HG03342 (cell line): ENCODE measurements at regions not wholly inside any gene's neighbourhood (a gene's known extent, or its start where the extent isn't known, plus 50 kb on each side); places are given as distances from the start of the nearest gene placed in this dataset.

ENCODE experiments used
- ATAC-seq: cut with Tn5 transposase; IDR thresholded peaks from one replicate; pipeline ENCODE4 v1.9.1; 2021; ENCODE audit warnings: mild to moderate bottlenecking, moderate library complexity; ENCODE audit not compliant: unreplicated experiment

DNA sequence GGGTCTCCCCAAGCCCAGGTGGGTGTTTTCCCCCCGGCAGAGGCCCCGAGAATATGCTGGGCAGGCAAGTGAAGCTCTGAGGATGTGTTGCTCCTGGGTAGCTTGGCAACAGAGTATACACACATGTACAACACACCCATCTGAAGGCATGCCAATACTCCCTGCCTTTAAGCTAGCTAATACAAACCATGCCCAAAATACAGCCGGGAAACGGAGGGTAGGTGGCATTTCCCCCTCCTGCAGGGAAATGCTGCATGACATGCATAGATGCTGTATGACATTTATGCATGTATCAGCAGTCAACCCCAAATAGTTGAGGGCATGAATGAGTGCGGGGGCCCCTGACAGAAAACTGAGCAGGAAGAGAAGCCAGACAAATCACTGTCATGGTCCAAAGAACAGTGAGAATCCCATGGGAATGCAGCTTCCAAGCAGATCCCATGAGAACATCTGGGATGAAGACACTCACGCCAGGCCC is 614.1 kb downstream of the EBF1 start:
- no peak for ATAC-seq

DNA sequence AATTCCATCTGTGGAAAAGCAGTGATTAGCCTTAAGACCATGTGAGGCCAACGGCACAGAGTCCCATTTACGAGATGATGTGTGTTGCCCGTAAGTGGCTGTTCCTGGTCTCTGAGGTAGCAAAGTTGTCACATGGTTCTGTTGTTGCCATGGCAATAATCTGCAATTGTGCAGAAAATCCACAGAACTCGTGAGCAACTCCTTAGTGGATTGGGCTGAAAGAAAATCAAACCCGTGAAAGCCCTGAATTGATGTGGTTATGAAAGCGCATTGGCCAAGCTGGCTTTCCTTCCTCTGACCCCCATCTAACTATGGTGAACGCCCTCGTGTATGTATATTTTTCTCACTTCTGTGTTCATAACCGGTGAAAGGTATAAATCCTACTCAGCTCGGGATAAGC is 614.7 kb downstream of the EBF1 start:
- no peak for ATAC-seq

DNA sequence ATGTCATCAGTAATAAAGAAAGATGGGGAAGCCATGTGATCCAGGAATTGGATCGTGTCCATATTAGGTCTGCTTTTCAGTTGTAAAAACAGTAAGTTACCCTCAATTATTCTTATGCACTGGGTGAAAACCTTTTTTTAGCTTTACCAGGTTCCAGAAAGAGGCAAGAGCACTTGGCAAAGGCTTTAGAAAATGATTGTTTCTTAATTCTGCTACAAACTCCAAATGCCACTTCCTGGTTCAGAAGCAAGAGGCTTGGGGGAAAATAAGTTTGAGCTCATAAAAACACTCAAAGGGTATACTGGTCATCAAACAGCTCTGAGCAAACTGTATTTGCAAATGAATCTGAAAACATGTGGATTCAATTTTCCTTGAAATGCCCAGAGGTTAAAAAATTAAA is 615.6 kb downstream of the EBF1 start:
- ATAC-seq = no peak

DNA sequence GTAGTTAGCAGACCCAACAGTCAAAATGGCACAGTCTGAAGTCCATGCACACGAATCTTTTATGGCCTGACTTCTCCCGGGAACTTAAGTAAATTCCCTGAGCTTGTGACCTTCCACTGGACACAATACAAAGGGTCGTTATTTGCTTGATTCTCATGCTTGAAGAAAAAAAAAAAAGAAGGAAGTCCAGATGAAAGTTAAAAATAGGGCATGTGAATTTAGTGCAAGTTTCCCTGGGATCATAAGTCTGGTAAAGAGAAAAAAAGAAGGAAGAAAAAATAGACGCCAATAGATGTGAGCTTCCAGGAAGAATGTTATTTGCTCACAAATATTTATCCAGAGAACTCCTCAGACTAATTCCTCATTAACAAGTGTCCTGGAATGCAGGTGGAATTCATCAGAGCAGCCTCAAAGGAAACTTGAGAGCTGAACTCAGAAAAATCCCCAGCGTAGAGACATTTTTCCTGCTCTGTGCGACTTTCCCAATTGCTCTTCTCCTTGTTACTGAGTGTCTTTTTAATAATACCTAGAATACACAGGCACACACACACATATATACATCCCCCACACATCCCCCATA is 616.3 kb downstream of the EBF1 start:
- no peak for ATAC-seq

DNA sequence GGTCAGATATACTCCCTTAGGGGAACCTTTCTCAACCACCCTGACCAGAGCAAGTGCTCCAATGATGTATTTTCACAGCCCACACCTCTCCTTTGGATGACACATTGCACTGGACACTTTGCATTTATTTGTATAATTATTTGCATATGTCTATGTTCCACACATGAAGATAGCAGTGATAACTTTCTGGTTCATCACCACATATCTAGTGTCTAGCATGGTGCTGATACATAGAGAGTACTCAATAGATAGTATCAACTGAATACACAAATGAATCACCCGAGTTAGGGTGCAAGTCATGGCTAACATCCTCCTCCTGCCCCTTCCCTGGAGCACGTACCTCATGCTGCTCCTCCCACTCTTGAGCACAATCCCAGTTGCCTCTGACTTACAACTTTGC is 617.6 kb downstream of the EBF1 start:
- no peak for ATAC-seq

DNA sequence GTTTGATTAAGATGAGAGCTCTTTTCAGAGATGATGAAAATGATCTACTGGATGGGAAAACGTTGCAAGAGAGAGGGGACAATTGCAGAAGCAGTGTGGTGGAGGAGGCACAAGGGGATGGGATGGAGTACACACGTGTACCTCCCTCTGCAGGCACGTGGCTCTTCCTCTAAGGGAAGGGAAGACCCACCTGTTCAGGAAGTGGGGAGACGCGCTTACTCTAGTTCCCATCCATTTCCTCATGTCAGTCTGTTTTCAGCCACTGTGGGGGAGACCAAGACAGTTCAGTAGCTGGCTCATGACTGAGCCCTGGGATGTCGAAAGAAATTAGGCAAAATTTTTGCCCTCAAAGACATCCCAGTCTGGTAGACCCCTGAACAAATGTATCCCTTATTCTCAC is 619.2 kb upstream of the CLINT1 start:
- ATAC-seq = no peak

DNA sequence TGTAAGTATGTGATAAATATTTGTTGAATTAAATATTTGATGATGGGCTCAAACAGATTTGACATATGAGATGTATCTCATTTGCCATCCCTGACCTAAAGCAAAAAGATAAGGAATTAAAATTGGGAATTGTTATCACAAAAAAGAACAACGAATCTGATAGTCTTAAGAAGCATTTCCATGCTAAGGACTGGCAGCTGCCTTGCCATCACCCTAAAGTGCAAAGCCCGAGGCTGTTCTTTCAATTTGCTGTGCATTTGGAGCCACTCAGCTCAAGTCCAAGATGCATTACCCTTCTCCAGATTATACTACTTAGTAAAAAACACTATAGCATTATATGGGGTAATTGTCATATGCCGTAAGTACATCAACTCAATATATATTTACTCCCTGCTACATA is 618.3 kb upstream of the CLINT1 start:
- no peak for ATAC-seq

DNA sequence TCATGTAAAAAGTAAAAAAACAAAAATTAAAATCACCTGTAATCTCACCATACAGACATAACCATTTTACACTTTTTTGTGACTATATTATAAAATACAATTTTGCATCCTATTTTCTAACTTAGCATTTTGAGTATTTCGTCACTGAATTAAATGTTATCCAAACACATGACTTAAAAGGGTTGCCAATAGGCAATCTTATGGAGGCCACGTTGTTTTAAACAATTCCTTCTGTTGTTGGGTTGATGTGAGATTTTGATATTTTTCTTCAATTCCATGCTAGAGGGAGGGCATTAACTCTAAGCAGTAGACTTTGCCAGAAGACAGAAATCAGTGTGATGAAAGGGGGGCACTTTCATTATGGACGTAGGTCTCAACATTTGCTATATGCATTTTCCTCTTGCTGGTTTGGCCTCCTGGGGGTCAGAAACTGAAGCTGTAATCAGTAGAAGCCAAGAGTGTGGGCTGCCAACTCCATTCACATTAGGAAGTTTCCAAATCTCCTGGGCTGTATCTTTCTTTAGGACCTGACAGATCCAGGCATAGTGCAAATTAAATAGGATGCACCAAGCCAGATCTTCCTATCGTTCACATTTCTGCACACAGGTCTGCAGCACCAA is 614.2 kb upstream of the CLINT1 start:
- no peak for ATAC-seq

DNA sequence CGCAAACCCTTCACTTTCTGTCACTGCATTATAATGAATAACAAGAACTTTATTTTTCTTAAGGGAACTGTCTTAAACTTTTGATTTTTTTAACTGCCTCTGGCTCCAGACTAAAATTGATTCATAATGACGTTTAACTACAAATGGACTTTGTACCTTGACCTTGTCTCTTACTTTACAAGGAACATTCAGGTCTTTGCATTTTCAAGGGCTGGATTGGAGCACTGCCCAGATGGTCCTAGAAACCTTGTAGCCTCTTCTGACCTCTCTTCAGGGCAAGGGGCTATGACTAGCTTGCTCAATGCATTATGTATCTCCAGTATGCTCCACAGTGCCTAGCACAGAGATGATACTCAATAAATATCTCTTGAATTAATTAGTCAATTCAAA is 612.6 kb upstream of the CLINT1 start:
- no peak for ATAC-seq

DNA sequence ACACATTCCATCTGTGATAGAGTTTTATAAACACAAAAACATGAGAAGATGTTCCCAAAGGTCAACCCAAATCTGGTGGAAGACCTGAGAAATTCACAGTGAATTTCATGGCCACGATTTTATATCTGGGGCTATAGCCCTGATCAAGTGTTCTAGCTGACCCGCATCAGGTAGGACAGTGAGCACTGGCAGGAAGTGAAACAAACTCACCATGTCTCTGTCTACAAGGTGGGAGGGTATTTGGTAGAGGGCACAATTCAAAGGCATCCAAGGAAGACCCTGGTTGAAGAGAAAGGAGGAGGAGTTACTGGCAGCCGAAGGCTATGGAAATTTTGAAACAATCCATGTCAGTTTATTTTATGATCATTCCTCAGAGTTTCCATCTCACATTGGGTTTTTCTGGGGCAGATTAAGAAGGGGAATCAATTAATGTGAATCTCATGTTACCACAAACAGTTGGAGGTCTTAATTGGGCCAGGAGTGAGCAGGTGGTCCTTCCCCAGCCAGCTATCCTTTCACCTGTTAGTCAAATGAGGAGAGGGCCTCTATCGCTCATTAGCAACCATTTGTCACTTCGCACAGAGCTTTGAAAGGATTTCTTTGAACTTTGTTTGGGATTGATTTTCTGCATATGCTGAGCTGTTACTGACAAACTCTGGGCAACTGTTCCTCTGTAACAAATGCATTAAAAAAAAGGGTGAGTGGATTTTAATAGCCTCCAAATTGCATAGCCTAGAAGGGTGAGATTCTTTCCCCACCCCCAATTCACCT is 612.0 kb upstream of the CLINT1 start:
- ATAC-seq = no peak

DNA sequence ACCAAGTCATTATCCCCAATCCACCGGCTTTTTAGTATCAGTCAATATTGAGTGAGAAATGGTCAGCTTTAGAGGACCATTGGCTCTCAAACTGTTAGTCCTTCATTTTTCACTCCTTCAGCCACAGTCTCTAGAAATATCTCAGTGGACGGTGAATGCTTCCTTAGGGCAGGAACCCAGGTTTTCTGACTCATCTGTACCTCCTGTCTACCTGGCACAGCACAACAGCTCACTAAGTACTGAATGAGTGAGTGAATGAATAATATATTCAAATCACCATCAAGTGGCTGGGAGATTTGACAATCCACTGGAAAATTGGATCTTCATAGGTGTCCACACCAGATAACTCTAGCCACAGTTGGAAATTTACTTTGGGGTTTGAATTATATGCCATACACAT is 609.5 kb upstream of the CLINT1 start:
- no peak for ATAC-seq

DNA sequence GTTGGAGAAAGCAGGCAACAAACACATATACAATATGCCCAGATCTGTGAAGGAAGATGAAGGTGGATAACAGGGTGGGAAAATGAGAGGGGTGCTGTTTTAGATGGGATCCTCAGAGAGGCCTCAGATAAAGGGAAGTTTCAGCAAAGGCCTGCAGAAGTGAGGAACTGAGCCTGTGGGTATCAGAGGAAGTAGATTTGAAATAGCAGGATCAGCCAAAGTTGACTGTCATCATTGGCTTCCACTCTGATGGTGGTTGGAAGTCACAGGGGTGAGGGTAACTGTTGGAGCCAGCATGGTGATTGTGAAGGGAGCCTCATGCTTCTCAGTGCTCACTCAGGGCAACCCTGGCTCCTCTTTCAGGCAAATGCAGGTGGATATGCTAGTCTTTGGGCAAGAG is 607.2 kb upstream of the CLINT1 start:
- ATAC-seq = no peak

DNA sequence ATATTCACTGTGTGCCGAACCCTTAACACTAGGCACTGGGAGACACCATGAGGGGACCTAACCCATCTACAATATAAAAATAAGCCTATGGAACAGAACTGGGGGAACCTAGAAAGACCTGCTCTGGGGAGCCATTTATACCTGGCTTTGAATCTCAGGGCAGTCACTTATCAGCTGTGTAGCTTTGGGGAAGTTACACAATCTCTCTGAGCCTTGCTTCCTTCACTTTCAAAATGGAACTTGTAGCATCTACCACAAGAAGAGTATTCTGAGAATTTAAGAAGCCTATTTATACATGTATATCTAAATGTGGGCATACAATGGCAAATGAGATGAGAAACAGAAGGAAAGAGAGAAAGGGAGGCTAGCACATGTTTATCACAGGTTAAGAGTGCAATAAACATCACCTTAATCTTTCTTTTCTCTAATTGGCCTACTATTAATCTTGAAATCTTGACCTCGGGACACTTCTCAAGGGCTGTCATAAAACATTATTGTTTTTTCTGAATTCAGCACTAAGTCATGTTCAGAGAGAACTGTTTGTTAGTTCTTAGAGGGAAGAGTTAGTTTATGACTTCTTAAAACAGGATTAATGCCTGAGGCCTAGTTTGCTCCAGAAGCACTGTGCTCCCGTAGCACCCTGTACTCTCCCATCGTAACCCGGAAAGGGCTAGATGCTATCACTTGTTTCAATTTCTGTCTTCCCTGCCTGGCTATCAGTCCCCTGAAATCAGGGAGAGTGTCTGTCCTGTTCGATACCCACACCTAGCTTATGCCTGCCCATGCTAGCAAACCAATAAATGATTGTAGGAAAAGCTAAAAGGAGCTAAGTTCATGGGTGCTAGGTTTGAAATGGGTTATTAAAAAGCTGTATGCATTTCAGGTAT is 606.4 kb upstream of the CLINT1 start:
- no peak for ATAC-seq

DNA sequence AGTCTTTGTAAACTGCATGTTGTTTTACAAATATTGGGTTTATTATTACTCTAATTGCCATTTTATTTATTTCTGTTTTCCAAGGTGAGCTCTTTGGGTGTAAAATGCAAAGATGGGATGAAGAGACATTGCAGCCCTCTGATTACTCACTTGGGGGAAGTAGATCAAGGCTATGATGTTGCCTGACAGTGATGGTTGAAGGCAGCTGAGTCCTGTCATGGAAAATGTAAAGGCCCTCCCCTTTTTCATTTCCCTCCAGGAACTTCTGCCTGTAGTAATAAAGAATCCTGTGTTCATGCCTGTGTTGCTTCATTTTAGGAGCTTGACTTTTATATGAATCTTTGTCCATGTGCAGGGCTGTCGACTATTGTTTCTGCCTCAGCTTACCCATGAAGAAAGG is 605.4 kb upstream of the CLINT1 start:
- ATAC-seq = no peak

DNA sequence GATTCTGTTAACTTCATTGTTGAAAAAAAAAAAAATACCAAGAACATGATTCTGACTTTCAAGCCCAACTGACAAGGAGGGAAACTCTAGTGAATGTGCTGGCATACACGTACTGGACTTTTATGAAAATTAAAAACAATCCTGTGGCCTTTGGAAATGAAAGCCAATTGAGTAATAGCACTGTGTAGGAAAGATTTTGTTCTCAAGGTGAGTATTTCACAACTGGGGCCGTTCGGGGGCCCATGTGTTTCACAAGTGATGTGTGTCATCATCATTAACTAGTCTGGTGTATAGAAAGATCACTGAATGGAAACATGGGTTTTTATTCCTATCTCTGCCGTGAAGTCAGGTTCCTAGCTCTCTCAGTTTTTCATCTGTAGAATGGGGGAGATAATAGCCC is 605.0 kb upstream of the CLINT1 start:
- no peak for ATAC-seq

DNA sequence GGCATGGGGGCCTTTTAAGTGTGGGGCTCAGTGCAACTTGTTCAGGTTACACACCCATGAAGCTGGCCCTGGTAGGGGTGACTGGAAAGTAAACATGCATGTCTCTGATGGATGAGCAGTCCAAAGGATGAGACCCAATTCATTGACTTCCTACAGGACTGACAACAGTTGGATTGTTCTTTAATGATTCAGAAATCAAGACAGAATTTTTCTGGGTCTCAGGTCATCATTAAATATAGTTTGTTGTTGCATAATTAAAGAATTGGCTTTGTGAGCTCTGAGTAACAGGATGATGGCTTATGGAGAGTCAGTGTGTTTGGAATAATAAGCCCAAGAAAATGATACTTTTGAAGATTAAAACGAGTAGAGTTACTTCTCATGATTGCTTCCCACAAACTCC is 604.2 kb upstream of the CLINT1 start:
- no peak for ATAC-seq

DNA sequence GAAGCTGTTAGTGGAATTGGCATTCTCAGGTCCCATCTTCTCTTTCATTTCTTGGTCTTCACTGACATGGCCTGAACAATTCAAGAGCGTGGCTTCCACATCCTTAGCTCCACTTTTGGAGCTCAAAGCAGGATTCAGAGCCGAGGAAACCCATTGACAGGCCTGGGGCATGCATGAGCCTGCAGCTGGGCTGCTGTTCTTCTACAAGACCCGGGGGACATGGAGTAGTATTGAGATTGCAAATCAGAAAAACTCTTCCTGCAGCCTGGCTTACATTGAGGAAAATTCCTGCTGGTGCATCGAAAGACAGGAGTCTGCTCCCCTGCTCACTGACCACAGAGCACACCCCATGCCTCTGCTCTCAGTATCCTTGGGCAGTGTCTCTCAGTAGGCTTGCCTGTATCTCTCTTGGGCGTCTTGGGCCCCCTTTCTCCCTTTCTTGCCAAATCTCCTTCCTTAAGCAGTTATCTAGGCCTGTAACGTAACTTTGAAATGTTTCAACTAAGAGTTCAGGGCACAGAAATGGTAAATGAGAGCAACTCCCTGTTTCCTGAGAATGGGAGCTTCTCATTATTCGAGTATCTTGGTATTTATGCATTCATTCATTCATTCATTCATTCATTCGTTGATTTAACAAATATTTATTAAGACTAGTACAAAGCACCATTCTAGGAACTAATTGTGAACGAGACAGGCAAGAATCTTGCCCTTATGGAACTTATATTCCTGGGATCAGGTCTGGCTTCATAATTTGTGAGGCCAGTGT is 603.6 kb upstream of the CLINT1 start:
- no peak for ATAC-seq

DNA sequence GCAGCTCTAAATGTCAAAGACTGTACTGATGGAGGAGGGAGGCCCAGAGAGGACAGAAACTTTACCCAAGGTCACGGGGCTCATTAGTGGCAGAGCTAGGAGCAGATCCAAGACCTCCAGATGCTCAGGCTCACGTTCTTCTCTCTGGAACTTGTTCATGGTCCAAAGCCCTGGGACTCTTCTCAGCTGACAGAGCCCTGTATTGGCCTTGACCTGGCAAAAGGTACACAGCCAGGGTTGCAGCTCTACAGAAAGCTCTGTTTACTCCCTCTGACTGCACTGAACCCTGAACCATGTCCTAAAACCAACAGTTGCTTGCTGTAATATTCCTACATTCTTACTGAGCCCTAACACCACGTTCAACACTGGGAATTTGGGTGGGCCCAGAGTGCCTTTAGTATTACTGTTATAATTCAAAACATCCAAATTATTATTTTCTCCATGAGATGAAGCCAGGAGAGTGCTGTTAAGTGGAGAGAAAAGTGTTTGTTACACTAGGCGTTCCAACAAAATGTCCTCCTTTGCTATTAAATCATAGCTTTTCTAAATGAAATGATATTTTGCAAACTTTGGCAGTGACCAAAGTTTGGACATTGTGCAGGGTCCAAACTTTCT is 602.4 kb upstream of the CLINT1 start:
- ATAC-seq = no peak

DNA sequence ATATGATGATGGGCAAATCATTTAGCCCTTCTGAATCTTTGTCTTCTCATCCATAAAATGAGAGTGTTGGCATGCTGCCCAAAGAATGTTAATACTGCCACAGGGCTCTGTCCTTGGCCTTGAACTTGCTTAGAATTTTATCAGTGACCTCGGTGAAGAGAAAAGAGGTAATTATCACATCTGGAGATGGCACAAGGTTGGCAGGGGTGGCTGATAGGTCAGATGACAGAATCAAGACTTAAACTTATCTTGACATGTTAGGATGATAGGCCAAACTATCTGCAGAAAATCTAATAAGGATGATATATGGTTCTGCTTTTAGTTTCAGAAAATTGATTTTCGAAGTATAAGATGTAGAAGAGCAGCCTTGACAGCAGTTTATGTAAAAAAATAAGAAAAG is 599.1 kb upstream of the CLINT1 start:
- no peak for ATAC-seq

DNA sequence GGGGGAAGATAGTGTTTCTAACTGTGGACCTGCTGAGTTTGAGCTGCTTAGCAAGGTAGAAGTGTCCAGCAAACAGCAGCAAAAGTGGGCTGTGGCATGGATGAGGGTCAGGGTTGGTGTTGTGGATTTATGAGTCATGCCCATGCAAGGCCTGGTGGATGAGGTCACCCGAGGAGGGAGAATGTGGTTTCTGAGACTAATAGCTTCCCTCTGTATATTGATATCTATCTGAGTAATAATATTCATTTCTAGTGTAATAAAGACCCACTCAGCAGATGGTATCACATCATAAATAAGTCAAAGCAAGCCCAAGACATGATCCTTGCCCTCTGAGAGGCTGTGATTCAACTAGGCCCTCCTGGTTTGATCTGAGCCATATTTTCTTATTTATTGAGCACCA is 597.8 kb upstream of the CLINT1 start:
- ATAC-seq = no peak
